ENCODE measurements at regions not wholly inside any gene's neighbourhood (a gene's known extent, or its start where the extent isn't known, plus 50 kb on each side); places are given as distances from the start of the nearest gene placed in this dataset.

GRCh38 chr10:43006490-43006889 is 70.4 kb upstream of the RET start:
- intact Hi-C loops (cut with DNase I): no loop called here

GRCh38 chr10:43012578-43012977 is 64.3 kb upstream of the RET start:
- no peak for DNase-seq (ENCODE audit: extremely low spot score in 2 of 2)
- no peaks in the 10 kb centered on the region for H3K36me3 ChIP-seq
- no peak overlapping the region for H3K4me3 ChIP-seq
- H3K4me1 ChIP-seq: no peaks in the 10 kb centered on the region
- TF ChIP-seq POLR2A (IDR thresholded peaks at IDR 0.05): no peak
- no peak for TF ChIP-seq CTCF (IDR thresholded peaks at IDR 0.05)
- TF ChIP-seq POLR2AphosphoS5 (IDR thresholded peaks at IDR 0.05; ENCODE audit: insufficient read depth in 1 of 2, low read depth in 1 of 2): no peak
- no peaks in the 10 kb centered on the region for H3K27me3 ChIP-seq
- H3K9me3 ChIP-seq: no peaks in the 10 kb centered on the region
- intact Hi-C loops (cut with DNase I): no loop called here
- no peak overlapping the region for H3K27ac ChIP-seq

More at GRCh38 chr10:43006490-43006889, 70.4 kb upstream of the RET start:
- Histone ChIP-seq H3K27ac (no peak overlapping the region), H3K9me3 (no peaks in the 10 kb centered on the region), H3K4me1 (no peaks in the 10 kb centered on the region), H3K4me3 (no peak overlapping the region), H3K36me3 (no peaks in the 10 kb centered on the region), H3K27me3 (no peaks in the 10 kb centered on the region)
- no peak for DNase-seq (ENCODE audit: extremely low spot score in 2 of 2)
- no peak for TF ChIP-seq POLR2AphosphoS5 (IDR thresholded peaks at IDR 0.05; ENCODE audit: insufficient read depth in 1 of 2, low read depth in 1 of 2)

GRCh38 chr10:43013065-43013464 is 63.8 kb upstream of the RET start:
- intact Hi-C loops (cut with DNase I): no loop called here
- Histone ChIP-seq H3K27me3 (no peaks in the 10 kb centered on the region), H3K9me3 (no peaks in the 10 kb centered on the region), H3K36me3 (no peaks in the 10 kb centered on the region), H3K4me1 (no peaks in the 10 kb centered on the region), H3K4me3 (no peak overlapping the region), H3K27ac (no peak overlapping the region)
- TF ChIP-seq CTCF (IDR thresholded peaks at IDR 0.05) (no peak), POLR2A (IDR thresholded peaks at IDR 0.05) (no peak)
- DNase-seq (ENCODE audit: extremely low spot score in 2 of 2): no peak

GRCh38 chr10:43024524-43024923 is 52.3 kb upstream of the RET start:
- no peak for TF ChIP-seq CTCF (IDR thresholded peaks at IDR 0.05)
- TF ChIP-seq POLR2AphosphoS5 (IDR thresholded peaks at IDR 0.05; ENCODE audit: insufficient read depth in 1 of 2, low read depth in 1 of 2): no peak
- no peak for TF ChIP-seq POLR2A (IDR thresholded peaks at IDR 0.05)
- intact Hi-C loops (cut with DNase I): no loop called here
- DNase-seq (ENCODE audit: extremely low spot score in 2 of 2): no peak
- Histone ChIP-seq H3K4me1 (no peaks in the 10 kb centered on the region), H3K36me3 (no peaks in the 10 kb centered on the region), H3K4me3 (no peak overlapping the region), H3K9me3 (no peaks in the 10 kb centered on the region), H3K27me3 (no peaks in the 10 kb centered on the region), H3K27ac (no peak overlapping the region)

GRCh38 chr10:43024942-43025700 is 51.7 kb upstream of the RET start:
- TF ChIP-seq POLR2A (IDR thresholded peaks at IDR 0.05): no peak
- H3K4me3 ChIP-seq: no peak overlapping the region
- no peaks in the 10 kb centered on the region for H3K9me3 ChIP-seq
- no peak for DNase-seq (ENCODE audit: extremely low spot score in 2 of 2)
- H3K27me3 ChIP-seq: no peaks in the 10 kb centered on the region
- intact Hi-C loops (cut with DNase I): no loop called here
- no peaks in the 10 kb centered on the region for H3K36me3 ChIP-seq
- no peaks in the 10 kb centered on the region for H3K4me1 ChIP-seq
- no peak overlapping the region for H3K27ac ChIP-seq

Measured in vagina (tissue), 2 donors.